Central memory CD8-positive, alpha-beta T cell (primary cell): ENCODE measurements at regions not wholly inside any gene's neighbourhood (a gene's known extent, or its start where the extent isn't known, plus 50 kb on each side); places are given as distances from the start of the nearest gene placed in this dataset.
"Not testable (repeated sequence)": the region's sequence is repeated elsewhere in the genome, so short reads cannot be mapped to it uniquely, and the experiment has no call there.

Experiments used
- ATAC-seq: fragments of 150-1000 bp; cut with Tn5 transposase; replicated peaks from 2 replicates; pipeline ENCODE4 v1.10.0; 2022; ENCODE audit warnings: mild to moderate bottlenecking, moderate FRiP score, moderate number of reproducible peaks; ENCODE audit not compliant: poor library complexity, severe bottlenecking; ENCODE audit errors: extremely low read depth
- DNase-seq, 2 donors: peaks; one replicate each; pipeline ENCODE4 v3.0.0; 2021; ENCODE audit warnings: low spot score in 2 of 2
- H3K27ac Mint-ChIP-seq: one replicate; pipeline ENCODE4 v1.8.0; 2022; ENCODE audit warnings: low read depth, mild to moderate bottlenecking, moderate library complexity, mixed read lengths
- H3K27me3 Mint-ChIP-seq: one replicate; pipeline ENCODE4 v1.8.0; 2022; ENCODE audit warnings: mixed read lengths
- H3K36me3 Mint-ChIP-seq: one replicate; pipeline ENCODE4 v1.8.0; 2022; ENCODE audit warnings: mild to moderate bottlenecking, moderate library complexity, mixed read lengths; ENCODE audit not compliant: insufficient read depth
- H3K4me1 Mint-ChIP-seq: one replicate; pipeline ENCODE4 v1.8.0; 2022; ENCODE audit warnings: mixed read lengths
- H3K4me3 Mint-ChIP-seq: one replicate; pipeline ENCODE4 v1.8.0; 2022; ENCODE audit warnings: mild to moderate bottlenecking, moderate library complexity, mixed read lengths
- H3K9me3 Mint-ChIP-seq: one replicate; pipeline ENCODE4 v1.8.0; 2022; ENCODE audit warnings: mixed read lengths

DNA sequence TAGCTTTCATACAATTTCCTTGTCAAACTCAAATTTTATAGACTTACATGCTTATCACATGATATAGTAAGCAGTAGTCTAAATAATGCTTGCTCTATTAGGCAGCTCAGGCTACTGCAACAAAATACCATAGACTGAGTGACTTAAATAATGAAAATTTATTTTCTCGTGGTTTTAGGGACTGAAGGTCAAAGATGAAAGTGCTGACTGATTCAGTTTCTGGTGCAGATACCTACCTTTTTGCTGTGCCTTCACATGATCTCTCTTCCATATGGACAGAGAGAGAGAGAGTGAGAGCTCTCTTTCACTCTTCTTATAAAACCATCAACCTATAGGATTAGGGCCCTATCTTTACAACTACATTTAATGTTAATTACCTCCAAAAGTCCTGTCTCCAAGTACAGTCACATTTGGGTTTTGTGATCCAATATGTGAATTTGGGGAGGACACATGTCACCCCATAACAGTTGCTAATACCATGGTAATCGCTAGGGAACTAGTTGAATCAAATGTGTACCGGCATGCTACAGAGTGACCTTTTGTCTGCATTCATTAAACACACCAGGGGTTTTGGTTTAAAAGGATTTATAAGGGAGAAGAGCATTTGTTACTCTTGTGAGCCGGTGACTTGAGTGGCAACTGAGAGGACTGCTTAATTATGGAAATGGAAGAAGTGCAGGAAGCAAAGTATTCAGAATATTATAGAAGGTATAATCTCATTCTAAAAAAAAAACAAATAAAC, 723.4 kb upstream of the LRRTM4 start:
- H3K9me3 Mint-ChIP-seq = peaks cover 18% of the 10 kb centered on the region

DNA sequence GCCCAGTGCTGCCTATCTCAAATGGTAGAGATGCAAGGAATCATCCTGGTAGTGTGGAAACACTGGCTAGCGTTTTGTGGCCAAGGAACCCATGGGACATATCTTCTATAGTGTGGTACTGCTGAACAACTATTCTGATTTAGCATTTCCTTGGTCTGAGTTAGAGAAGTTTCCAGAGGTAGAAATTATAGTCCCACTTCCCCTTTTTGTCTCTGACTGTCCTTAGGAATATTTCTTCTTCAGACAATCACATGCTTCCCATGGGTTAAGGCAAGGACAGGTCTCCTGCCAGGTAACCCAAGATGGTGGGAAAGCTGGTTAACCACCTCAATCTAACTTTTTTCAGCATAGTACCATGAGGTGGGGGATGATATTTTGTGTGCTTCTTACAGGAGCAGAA, 729.5 kb upstream of the LRRTM4 start:
- Mint-ChIP-seq H3K27me3 (no peaks in the 10 kb centered on the region), H3K9me3 (peaks cover 16% of the 10 kb centered on the region), H3K36me3 (no peaks in the 10 kb centered on the region), H3K27ac (no peak overlapping the region), H3K4me3 (no peak overlapping the region), H3K4me1 (no peaks in the 10 kb centered on the region)
- ATAC-seq (no peak), DNase-seq (no peak)

More for the DNA sequence above, 723.4 kb upstream of the LRRTM4 start:
- H3K4me1 Mint-ChIP-seq = no peaks in the 10 kb centered on the region
- H3K27ac Mint-ChIP-seq = no peak overlapping the region
- ATAC-seq = no peak
- H3K36me3 Mint-ChIP-seq = no peaks in the 10 kb centered on the region
- H3K4me3 Mint-ChIP-seq = no peak overlapping the region
- H3K27me3 Mint-ChIP-seq = no peaks in the 10 kb centered on the region
- no peak for DNase-seq

DNA sequence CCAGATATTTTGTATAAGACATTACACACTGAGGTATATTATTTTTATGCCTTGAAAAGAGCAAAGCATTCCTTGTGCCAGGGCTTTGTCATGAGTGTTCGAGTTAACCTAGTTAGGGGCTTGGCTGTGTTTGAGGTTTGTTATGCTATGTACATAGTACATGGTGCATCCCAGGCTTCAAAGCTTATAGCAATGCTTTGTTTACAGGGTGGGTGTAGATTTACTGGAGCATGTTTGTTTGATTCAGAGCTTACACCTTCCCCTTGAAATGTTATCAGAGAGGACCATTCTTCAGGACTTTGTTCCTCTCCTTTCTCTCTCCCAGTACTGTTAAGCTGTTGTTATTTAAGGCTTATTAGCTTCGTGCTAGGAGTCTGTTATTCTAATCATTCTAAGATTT, 738.7 kb upstream of the LRRTM4 start:
- no peak for ATAC-seq
- H3K27me3 Mint-ChIP-seq = no peaks in the 10 kb centered on the region
- no peak overlapping the region for H3K4me3 Mint-ChIP-seq
- DNase-seq = no peak
- no peak overlapping the region for H3K27ac Mint-ChIP-seq
- H3K9me3 Mint-ChIP-seq = peaks cover 25% of the 10 kb centered on the region
- H3K36me3 Mint-ChIP-seq = no peaks in the 10 kb centered on the region
- no peaks in the 10 kb centered on the region for H3K4me1 Mint-ChIP-seq

DNA sequence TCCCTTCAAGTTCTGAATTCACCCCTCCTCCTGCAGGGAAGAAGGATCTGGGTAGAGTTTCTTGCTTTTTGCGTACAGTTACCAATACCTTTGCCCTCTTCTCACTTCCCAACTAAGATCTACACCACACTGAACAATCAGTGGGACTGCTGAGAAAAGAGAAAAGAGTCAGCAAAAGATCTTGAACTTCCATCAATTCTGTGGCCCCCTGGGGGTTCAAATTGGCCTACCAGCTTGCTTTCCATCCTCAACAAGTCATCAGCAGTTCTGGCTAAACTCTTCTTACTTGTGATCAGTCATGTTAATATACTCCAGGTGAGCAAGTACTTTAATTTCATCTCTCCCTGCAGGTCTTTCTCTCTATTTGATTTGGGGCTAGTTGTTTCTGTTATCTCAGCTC, 739.3 kb upstream of the LRRTM4 start:
- Mint-ChIP-seq H3K36me3 (no peaks in the 10 kb centered on the region), H3K4me3 (no peak overlapping the region), H3K9me3 (peaks cover 25% of the 10 kb centered on the region), H3K27me3 (no peaks in the 10 kb centered on the region), H3K4me1 (no peaks in the 10 kb centered on the region), H3K27ac (no peak overlapping the region)
- no peak for ATAC-seq
- DNase-seq = no peak

DNA sequence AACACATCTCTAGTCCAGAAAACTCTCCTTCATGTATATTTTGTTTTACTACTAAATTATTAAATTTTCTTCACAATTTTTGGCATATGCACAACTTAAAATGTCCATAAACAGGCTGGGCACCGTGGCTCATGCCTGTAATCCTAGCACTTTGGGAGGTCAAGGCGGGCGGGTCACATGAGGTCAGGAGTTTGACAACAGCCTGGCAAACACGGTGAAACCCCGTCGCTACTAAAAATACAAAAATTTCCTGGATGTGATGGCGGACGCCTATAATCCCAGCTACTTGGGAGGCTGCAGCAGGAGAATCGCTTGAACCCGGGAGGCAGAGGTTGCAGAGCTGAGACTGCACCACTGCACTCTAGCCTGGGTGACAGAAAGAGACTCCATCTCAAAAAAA, 739.9 kb upstream of the LRRTM4 start:
- not testable (repeated sequence) for ATAC-seq, H3K36me3 Mint-ChIP-seq, DNase-seq, H3K27me3 Mint-ChIP-seq, H3K27ac Mint-ChIP-seq, H3K4me3 Mint-ChIP-seq, H3K4me1 Mint-ChIP-seq
- H3K9me3 Mint-ChIP-seq = peaks cover 25% of the 10 kb centered on the region

DNA sequence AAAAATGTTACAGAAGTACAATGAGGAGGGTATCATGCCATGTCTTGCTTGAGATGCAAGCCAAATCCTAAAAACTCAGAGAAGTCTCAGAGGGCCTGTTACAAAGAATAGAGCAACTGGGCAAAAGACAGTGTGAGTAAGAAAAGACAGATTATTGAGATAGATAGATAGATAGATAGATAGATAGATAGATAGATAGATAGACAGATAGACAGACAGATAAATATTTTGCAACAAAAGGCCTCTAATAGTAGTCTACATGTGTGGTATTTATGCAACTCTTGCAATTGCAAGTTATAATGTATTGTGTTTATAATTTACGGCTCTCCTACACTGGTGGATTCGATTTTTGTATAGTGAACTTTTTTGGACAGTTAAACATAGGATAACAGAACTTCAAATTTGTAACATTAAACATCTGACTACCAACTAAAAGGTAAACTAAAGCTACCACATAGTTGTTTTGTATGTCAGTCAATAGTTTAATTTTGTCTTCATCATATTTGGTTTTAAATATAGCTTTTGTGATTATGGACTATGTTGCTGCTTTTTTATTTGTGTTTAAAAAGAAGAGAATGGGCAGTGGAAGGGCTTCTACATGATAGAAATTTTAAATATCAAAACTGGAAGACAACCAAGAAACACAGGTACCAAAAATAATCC, 740.7 kb upstream of the LRRTM4 start:
- Mint-ChIP-seq H3K4me3 (no peak overlapping the region), H3K4me1 (no peaks in the 10 kb centered on the region), H3K27ac (no peak overlapping the region), H3K27me3 (no peaks in the 10 kb centered on the region), H3K9me3 (peaks cover 25% of the 10 kb centered on the region), H3K36me3 (no peaks in the 10 kb centered on the region)
- no peak for ATAC-seq
- DNase-seq = no peak

DNA sequence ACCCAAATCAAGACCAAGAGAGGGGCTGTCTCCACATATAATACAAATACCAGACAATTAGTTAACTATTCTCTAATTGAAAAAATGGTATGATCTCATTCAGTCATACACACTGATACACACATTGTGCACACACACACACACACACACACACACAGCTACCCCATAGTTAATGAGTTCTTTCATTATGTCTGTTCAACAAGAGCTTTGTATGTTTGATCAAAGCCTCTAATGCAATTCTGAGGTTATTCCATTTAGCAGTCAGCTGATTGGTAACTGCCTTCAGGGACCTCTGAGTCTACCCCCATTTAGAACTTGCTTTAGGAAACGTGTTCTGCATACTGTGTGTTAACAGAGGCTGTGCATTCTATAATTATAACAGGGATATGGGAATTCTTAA, 741.4 kb upstream of the LRRTM4 start:
- Mint-ChIP-seq H3K9me3 (peaks cover 26% of the 10 kb centered on the region), H3K36me3 (no peaks in the 10 kb centered on the region), H3K27me3 (no peaks in the 10 kb centered on the region), H3K4me1 (no peaks in the 10 kb centered on the region), H3K27ac (no peak overlapping the region), H3K4me3 (no peak overlapping the region)
- DNase-seq (no peak), ATAC-seq (no peak)

DNA sequence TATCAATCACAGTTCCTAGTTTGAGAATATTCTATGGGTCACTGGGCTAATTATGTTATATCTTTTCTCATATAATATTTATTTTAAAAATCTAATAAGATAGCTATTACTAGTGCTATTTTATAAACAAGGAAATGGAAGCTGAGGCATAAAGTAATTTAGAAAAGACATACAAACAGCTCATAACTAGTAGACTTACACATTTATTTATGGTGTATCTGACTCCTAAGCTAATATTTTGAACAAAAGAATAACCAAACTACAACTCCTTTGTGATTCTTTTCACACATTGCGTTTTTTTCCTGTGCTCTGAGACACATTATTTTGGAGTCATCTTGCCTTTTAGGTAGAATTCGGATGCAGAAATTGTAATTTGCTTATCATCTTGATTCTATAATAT, 742.0 kb upstream of the LRRTM4 start:
- H3K36me3 Mint-ChIP-seq = no peaks in the 10 kb centered on the region
- peaks cover 32% of the 10 kb centered on the region for H3K9me3 Mint-ChIP-seq
- DNase-seq (no peak), ATAC-seq (no peak)
- no peaks in the 10 kb centered on the region for H3K4me1 Mint-ChIP-seq
- H3K27ac Mint-ChIP-seq = no peak overlapping the region
- H3K27me3 Mint-ChIP-seq = no peaks in the 10 kb centered on the region
- H3K4me3 Mint-ChIP-seq = no peak overlapping the region

DNA sequence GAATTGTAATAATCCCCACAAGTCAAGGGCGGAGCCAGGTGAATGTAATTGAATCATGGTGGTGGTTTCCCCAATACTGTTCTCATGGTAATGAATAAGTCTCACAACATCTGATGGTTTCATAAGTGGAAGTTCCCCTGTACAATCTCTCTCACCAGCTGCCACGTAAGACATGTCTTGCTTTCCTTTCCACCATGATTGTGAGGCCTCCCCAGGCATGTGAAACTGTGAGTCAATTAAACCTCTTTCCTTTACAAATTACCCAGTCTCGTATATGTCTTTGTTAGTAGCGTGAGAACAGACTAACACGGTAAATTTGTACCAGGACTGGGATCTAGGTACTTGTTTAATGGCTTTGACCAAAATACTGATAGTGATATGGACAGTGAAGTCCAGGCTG, 744.3 kb upstream of the REG3G start:
- H3K4me1 Mint-ChIP-seq = no peaks in the 10 kb centered on the region
- DNase-seq (no peak), ATAC-seq (no peak)
- H3K9me3 Mint-ChIP-seq = peaks cover 8% of the 10 kb centered on the region
- H3K36me3 Mint-ChIP-seq = no peaks in the 10 kb centered on the region
- H3K27ac Mint-ChIP-seq = no peak overlapping the region
- H3K27me3 Mint-ChIP-seq = no peaks in the 10 kb centered on the region
- no peak overlapping the region for H3K4me3 Mint-ChIP-seq

DNA sequence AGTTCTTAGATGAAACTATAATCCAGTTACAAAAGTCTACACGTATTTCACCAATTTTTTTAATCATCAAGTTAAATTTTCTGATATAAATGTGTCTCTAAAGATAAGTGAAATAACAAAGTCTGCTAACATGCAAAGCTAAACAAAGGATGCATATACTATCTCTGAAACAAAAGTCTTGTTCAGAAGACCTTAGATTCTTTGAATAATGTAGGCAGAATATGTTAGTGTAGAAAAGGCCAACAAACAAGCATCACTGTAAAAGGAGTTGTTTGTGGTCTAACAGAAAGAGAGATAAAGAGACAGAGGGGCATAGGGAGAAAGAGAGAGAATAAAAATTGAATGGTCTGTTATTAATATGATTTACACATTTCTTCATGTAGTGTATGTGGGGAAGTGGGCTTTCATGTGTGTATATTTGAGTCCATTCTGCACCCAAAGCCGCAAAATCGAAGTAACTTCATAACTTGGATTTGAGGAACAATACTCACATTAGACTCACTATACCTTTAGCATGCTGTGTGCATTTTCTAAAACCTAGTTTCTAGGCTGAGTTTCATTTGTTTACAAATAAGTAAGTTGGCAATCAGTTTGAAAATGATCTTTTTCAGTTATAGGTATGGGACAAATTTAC, 734.8 kb upstream of the REG3G start:
- DNase-seq (no peak), ATAC-seq (no peak)
- Mint-ChIP-seq H3K9me3 (peaks cover 11% of the 10 kb centered on the region), H3K27ac (no peak overlapping the region), H3K4me1 (no peaks in the 10 kb centered on the region), H3K27me3 (no peaks in the 10 kb centered on the region), H3K4me3 (no peak overlapping the region), H3K36me3 (no peaks in the 10 kb centered on the region)

DNA sequence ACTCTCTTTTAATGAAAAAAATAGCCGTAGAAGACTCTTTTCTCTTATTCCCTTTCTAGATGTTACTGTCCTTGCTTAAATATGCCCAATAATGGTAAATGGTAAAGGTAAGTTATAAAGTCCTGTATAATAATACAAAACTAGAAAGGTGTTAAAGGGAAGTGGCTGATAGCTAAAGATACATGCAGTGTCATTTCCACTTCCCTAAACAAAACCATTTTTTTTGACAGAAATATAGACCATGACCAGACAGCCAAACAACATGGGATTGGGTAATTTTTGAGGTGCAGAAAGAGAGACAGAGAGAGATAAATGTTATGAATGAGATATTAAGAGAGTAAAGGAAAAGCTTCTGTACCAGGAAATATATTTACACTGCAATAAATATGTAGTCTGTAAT, 731.7 kb upstream of the REG3G start:
- no peaks in the 10 kb centered on the region for H3K4me1 Mint-ChIP-seq
- no peak overlapping the region for H3K4me3 Mint-ChIP-seq
- no peaks in the 10 kb centered on the region for H3K27me3 Mint-ChIP-seq
- DNase-seq = no peak
- peaks cover 16% of the 10 kb centered on the region for H3K9me3 Mint-ChIP-seq
- no peak for ATAC-seq
- H3K27ac Mint-ChIP-seq = no peak overlapping the region
- H3K36me3 Mint-ChIP-seq = no peaks in the 10 kb centered on the region

DNA sequence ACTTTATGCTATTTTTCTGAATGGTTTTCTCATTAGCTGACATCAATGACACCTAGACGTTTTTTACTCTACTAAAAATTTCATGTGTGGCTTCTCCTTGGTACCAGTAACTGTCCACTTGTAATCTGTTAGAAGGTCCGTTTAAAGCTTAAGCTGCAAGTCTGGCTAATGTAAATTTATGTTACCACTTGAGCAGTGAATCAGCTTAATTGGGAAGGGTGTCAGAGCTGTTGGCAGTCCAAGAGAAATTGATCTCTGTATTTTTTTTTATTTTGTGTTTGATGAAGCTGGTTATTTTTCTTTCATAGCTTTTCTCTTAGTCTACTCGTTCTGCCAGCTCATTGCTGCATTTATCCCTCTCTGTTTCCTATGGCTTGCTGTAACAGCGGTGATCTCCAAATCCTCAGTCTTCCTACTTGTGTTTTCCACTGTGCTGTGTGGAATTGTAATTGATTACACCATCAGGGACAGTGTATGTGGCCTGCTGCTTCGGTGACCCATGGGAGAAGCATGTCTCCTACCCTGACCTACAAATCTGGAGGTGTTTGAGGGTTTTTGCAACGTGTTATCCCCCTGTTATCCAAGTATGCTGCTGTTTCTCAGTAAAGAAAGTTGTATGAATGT, 724.2 kb upstream of the REG3G start:
- H3K4me3 Mint-ChIP-seq = no peak overlapping the region
- peaks cover 17% of the 10 kb centered on the region for H3K9me3 Mint-ChIP-seq
- no peak overlapping the region for H3K27ac Mint-ChIP-seq
- DNase-seq (no peak), ATAC-seq (no peak)
- H3K36me3 Mint-ChIP-seq = no peaks in the 10 kb centered on the region
- no peaks in the 10 kb centered on the region for H3K27me3 Mint-ChIP-seq
- H3K4me1 Mint-ChIP-seq = no peaks in the 10 kb centered on the region

DNA sequence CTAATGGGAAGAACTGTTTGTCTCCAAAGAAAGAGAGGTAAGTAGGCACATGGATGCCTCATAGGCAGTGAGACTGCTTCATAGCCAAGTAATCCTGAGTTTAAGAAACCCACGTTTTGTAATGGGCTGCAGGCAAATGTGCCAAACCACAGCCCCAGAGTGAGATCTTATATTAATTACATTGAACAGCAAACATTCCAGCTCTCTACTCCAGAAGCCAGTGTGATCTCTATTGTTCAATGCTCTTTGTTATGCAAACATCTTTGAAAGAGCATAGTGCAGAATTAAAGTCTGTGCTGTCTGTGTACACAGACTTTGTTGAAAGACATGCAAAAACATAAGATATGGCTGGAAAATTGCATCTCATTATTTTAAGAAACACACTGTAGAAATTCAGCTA, 720.8 kb upstream of the REG3G start:
- Mint-ChIP-seq H3K4me3 (no peak overlapping the region), H3K9me3 (peaks cover 23% of the 10 kb centered on the region), H3K4me1 (no peaks in the 10 kb centered on the region), H3K27me3 (no peaks in the 10 kb centered on the region), H3K36me3 (no peaks in the 10 kb centered on the region), H3K27ac (no peak overlapping the region)
- ATAC-seq = no peak
- no peak for DNase-seq
